ENCODE measurements at regions not wholly inside any gene's neighbourhood (a gene's known extent, or its start where the extent isn't known, plus 50 kb on each side); places are given as distances from the start of the nearest gene placed in this dataset.

GRCh38 chr18:77329651-77330050, 80.0 kb downstream of the GALR1 start:
- no peak for DNase-seq

DNA sequence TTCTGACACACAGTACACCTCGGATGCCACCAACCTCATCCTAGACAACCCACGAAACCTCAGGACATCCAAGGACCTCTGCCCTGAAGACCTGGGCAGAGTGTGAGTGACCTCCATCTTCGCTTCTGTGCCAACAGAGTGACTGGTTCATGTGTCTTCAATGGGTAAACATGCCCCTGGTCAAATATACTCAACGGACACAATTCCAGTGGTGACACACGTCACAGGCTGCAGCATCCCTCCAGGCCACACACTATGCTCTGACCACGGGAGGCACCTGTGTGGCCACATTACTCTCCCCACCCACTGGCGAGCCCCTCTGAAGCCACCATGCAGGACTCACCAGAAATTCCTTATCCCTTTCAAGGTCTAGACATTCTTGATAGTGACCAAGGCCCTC, 85.2 kb downstream of the GALR1 start:
- no peak for DNase-seq

DNA sequence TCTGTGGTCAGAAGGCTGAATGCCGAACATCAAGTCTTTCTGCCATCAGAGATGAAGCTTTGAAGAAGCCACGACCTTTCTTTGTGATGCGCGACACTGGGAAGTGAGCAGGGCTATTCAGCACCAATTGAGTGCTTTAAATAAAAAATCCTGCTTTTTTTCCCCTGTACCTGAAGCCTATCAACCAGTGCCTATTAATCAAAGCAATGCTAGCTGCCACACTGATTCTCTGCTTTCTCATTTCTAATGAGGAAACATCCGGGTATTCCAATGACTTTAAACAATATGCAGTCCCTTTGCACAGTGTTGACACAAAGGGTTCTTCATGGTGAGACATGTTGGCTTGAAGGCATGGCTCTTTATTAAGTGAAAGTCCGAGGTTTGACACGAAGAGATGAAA, 88.0 kb downstream of the GALR1 start:
- no peak for DNase-seq

DNA sequence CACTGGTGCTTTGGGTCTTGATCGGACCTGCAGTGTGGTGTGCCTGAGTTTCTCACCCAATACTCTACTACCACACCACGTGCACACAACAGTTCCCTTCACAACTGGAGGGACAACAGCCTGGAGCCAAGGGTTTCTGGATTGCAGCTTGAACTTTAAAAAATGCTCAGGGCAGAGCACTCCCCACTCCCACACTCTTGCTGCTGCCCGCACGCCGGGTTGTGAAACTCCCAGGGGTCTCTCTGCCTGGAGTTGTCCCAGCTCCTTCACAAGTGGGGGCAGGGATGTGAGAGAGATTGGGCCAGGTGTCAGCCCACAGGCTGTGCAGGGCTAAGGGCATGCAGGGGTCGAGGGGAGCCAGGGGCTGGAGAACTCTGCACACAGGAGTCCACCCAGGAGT, 89.4 kb downstream of the GALR1 start:
- no peak for DNase-seq

- no peak for DNase-seq
Measured at GRCh38 chr18:77339623-77340022, 90.0 kb downstream of the GALR1 start.

GRCh38 chr18:77340815-77341214, 91.2 kb downstream of the GALR1 start:
- no peak for DNase-seq

DNA sequence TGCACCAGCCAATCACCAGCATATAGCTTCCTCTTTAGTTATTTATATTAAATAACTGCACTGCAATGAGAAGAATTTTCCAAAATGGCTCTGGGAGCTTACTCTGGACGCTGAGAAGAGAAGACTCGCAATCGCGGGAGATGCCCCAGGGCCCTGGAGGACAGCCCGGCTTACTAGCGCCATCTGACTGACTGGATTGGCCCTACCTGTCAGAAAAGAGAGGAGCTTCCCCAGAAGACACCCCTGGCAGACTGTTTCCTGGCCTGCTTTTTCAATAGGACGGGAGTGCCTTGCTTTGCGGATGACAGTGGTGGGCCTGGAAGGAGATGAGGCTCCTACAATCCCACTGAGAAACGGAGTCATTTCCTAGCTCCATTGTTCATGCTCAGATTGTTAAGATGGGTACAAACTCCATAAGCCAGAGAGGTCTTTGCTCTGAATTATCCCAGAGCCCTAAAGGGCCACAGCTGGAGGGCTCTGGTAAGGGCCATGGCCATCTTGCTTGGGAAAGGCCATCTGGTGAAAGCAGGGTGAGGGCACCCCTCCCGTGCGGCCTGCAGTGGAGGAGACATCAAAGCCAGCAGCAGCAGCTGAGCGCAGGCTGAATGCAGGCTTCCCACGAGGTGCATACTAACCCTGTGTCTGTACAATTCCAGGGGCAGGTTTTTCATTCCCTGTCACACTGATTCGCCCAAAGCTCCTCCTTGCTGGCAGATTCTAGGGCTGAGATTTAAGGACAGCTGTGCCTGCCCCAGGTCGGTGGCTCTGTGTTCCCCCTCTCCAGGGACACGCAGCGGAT, 92.1 kb downstream of the GALR1 start:
- DNase-seq: no peak

DNA sequence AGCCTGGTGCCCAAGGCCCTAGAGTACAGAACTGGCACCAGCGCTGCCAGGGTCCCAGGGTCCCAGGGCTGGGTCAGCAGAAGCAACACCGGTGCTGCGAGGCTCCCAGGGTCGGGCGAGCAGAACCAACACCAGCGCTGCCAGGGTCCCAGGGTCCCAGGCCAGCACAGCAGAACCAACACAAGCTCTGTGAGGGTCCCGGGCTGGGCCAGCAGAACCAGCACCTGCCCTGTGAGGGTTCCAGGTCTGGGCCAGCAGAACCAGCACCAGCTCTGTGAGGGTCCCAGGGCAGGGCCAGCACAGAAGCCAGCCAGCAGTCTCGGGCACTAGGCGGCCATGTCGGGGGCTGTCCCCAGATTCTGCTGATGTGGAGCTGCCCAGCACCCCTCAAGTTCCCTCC, 93.1 kb downstream of the GALR1 start:
- no peak for DNase-seq

- DNase-seq: no peak
Measured at GRCh38 chr18:77343846-77344510, 94.3 kb downstream of the GALR1 start.

- no peak for DNase-seq
Measured at GRCh38 chr18:77344786-77345500, 95.3 kb downstream of the GALR1 start.

- DNase-seq: no peak
Measured at GRCh38 chr18:77346208-77346810, 96.7 kb downstream of the GALR1 start.

DNA sequence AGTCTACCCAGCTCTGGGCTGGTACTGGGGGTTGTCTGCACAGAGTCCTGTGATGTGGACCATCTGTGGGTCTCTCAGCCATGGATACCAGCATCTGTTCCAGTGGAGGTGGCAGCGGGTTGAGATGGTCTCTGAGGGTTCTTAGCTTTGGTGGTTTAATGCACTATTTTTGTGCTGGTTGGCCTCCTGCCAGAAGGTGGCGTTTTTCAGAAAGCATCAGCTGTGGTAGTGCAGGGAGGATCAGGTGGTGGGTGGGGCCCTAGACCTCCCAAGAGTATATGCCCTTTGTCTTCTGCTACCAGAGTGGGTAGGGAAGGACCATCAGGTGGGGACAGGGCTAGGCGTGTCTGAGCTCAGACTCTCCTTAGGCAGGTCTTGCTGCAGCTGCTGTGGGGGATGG, 103.7 kb downstream of the GALR1 start:
- DNase-seq: peak; percentile 2

DNA sequence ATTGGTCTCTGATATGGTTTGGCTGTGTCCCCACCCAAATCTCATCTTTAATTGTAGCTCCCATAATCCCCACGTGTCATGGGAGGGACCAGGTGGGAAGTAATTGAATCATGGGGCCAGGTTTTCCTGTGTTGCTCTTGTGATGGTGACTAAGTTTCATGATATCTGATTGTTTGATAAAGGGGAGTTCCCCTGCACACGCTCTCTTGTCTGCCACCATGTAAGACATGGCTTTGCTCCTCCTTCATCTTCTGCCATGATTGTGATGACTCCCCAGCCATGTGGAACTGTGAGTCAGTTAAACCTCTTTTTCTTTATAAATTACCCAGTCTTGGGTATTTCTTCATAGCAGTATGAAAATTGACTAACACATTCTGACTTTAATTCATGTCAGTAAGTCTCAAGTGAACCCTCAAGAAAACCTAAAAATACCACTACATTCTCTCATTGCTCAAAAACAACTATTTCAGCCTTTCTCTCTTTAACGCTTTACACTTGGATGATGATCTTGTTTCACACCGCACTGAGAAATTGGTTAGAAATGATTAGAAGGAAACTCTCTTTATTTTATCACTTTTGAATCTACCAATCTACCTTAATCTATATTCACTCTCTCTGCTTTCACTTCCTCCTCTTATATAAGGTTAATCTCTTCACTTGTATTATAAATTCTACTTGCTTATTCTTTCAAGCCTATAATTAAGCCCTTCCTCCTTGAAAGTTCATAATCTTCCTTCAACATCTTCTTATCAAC, 110.1 kb downstream of the GALR1 start:
- DNase-seq: no peak

DNA sequence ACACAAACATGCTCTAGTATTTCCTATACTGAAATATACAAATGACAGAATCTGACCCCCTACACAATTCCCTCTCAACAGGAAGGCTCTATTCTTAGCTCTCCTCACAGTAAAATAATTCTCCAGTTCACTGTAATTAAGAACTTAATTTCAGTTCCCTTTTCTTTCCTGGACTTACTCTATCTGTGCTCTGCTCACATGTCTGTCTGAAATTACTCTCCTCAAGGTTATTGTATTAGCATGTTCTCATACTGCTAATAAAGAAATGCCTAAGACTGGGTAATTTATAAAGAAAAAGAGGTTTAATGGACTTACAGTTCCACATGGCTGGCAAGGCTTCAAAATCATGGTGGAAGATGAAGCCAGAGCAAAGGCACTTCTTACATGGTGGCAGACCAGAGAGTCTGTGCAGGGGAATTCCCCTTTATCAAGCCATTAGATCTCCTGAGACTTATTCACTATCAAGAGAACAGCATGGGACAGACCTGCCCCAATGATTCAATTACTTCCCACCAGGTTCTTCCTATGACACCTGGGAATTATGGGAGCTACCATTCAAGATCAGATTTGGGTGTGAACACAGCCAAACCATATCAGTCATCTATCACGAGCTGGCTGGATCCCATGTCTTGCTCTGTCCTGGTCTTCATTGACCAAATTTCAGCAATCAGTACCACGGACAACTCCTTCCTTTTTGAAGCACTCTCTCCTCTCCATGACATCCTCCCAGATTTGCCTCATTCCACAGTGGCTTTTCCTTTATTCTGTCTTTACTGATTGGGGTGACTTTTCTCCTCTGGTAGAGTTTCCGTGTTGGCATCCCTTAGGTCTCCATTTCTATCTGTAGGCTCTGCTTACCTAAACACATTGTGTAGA, 110.9 kb downstream of the GALR1 start:
- peak; percentile 9 for DNase-seq

- DNase-seq: no peak
Measured at GRCh38 chr18:77361382-77361781, 111.7 kb downstream of the GALR1 start.

GRCh38 chr18:77365667-77366066, 116.0 kb downstream of the GALR1 start:
- no peak for DNase-seq

GRCh38 chr18:77366067-77366719, 116.5 kb downstream of the GALR1 start:
- no peak for DNase-seq

DNA sequence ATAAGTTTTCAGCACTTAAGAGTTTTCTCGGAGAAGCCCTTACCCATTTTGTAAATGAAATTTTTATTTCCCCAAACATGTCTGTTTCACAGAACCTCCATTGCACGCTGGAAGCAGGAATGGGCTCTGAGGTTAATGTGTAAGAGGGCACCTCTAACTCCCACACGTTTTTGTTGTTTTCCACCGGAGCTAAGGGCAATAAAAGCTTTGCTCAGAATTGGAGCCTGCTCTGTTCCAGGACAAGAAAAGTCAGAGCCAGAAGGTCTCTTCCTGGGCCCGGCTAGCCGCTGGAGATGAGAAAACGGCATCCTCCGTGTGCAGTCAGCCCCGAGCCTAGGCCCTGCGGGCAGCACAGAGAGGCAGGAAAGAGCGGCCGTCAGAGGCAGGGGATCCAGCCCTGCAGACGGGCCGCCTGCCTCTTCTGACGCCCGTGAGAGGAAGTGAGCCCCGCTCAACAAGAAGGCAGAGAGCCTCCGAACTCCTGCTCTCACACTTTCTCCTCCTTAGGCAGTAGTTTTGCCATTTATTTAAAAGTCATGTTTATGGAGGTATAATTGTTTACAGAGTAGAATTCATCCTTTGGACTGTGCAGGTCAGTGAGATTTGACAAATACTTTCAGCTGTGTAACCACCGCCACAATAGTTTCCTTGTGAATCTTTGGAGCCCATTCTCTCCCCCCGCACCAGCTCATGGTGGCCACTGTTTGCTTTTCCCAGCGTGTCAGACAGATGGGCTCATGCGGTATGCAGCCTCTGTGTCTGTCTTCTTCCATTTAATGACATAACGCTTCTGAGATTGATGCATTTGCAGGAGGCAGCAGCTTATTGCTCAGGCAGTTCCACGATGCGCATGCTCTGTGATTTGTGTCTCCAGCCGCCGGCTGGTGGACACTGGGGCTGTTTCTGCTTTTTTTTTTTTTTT, 117.3 kb downstream of the GALR1 start:
- DNase-seq: no peak

DNA sequence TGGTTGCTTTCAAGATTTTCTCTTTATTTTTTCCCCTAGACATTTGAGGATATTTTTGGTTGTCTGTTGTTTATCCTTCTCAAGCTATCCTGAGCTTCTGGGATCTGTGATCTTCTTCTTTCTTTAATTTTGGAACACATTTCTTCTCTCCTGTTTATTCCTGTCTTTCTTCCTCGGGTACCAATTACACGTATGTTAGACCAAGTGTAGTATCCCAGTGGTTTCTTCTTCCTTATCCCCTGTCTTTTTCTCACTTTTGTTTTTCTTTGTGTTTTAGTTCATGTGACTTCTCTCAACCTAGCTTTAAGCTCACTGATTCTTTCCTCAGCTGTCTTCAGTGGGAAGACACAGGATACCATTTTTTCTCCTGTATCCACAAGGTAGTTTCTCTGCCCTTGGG, 120.0 kb downstream of the GALR1 start:
- no peak for DNase-seq

All from hematopoietic multipotent progenitor cell treated with erythropoietin and hydrocortisone succinate and interleukin-3 and kit ligand, for 6 days (in vitro differentiated cells).